ENCODE measurements at regions not wholly inside any gene's neighbourhood (a gene's known extent, or its start where the extent isn't known, plus 50 kb on each side); places are given as distances from the start of the nearest gene placed in this dataset.

DNA sequence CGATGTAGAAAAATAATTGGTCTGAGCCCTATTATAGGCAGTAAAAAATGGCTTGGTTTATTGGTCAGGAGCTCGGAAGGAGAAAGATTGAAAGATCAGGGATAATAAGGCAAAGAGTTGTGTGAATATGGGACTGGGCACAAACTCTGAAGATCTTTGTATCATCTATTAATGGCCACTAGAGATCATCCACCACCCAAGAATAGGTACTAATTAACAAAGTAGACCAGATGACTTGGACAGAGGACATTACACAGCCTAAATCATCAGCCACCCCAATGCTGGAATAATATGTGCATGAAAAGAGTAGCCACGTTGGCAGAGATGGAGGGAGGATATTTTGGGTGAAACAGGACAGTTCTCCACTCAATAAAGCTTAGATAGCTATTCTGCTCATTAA lies 364.1 kb downstream of the EFNA5 start:
- TF ChIP-seq, protein P1, sequence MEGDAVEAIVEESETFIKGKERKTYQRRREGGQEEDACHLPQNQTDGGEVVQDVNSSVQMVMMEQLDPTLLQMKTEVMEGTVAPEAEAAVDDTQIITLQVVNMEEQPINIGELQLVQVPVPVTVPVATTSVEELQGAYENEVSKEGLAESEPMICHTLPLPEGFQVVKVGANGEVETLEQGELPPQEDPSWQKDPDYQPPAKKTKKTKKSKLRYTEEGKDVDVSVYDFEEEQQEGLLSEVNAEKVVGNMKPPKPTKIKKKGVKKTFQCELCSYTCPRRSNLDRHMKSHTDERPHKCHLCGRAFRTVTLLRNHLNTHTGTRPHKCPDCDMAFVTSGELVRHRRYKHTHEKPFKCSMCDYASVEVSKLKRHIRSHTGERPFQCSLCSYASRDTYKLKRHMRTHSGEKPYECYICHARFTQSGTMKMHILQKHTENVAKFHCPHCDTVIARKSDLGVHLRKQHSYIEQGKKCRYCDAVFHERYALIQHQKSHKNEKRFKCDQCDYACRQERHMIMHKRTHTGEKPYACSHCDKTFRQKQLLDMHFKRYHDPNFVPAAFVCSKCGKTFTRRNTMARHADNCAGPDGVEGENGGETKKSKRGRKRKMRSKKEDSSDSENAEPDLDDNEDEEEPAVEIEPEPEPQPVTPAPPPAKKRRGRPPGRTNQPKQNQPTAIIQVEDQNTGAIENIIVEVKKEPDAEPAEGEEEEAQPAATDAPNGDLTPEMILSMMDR (IDR thresholded peaks at IDR 0.05) = no peak
- TF ChIP-seq POLR2A (IDR thresholded peaks at IDR 0.05) = no peak
- TF ChIP-seq POLR2AphosphoS5 (IDR thresholded peaks at IDR 0.05) = no peak
